HG02798 (cell line): ENCODE measurements at regions not wholly inside any gene's neighbourhood (a gene's known extent, or its start where the extent isn't known, plus 50 kb on each side); places are given as distances from the start of the nearest gene placed in this dataset.
"Not testable (repeated sequence)": the region's sequence is repeated elsewhere in the genome, so short reads cannot be mapped to it uniquely, and the experiment has no call there.

Experiments
- ATAC-seq: cut with Tn5 transposase; IDR thresholded peaks from one replicate; pipeline ENCODE4 v1.9.1; 2021; ENCODE audit warnings: mild to moderate bottlenecking; ENCODE audit not compliant: unreplicated experiment, poor library complexity

- ATAC-seq, result no peak
Observed at GRCh38 chr5:117623042-117623805, 1048.6 kb upstream of the SEMA6A start.

GRCh38 chr5:117621921-117622320, 1047.3 kb upstream of the SEMA6A start:
- ATAC-seq, result no peak

GRCh38 chr5:117615226-117615625, 1040.6 kb upstream of the SEMA6A start:
- ATAC-seq, result no peak

GRCh38 chr5:117614408-117614807, 1039.8 kb upstream of the SEMA6A start:
- ATAC-seq, result no peak

GRCh38 chr5:117604845-117605244, 1030.2 kb upstream of the SEMA6A start:
- no peak for ATAC-seq

GRCh38 chr5:117599811-117600210, 1025.2 kb upstream of the SEMA6A start:
- ATAC-seq, result not testable (repeated sequence)

GRCh38 chr5:117594166-117594565, 1019.5 kb upstream of the SEMA6A start:
- no peak for ATAC-seq

GRCh38 chr5:117590944-117591343, 1016.3 kb upstream of the SEMA6A start:
- peak; percentile 66 for ATAC-seq

GRCh38 chr5:117588611-117589010, 1014.0 kb upstream of the SEMA6A start:
- ATAC-seq, result no peak

- ATAC-seq, result no peak
Observed at GRCh38 chr5:117587111-117587510, 1012.5 kb upstream of the SEMA6A start.

GRCh38 chr5:117568622-117569021, 994.0 kb upstream of the SEMA6A start:
- ATAC-seq, result no peak

- ATAC-seq, result no peak
Observed at GRCh38 chr5:117568126-117568525, 993.5 kb upstream of the SEMA6A start.

- no peak for ATAC-seq
Observed at GRCh38 chr5:117562647-117563046, 988.0 kb upstream of the SEMA6A start.

GRCh38 chr5:117561531-117561930, 986.9 kb upstream of the SEMA6A start:
- ATAC-seq, result no peak

GRCh38 chr5:117559005-117559844, 984.6 kb upstream of the SEMA6A start:
- no peak for ATAC-seq

- no peak for ATAC-seq
Observed at GRCh38 chr5:117551236-117551635, 976.6 kb upstream of the SEMA6A start.

GRCh38 chr5:117547192-117547591, 972.6 kb upstream of the SEMA6A start:
- ATAC-seq, result no peak

- ATAC-seq, result no peak
Observed at GRCh38 chr5:117539692-117540091, 965.1 kb upstream of the SEMA6A start.

GRCh38 chr5:117533792-117534191, 959.2 kb upstream of the SEMA6A start:
- ATAC-seq, result no peak

GRCh38 chr5:117533051-117533670, 958.5 kb upstream of the SEMA6A start:
- not testable (repeated sequence) for ATAC-seq

- no peak for ATAC-seq
Observed at GRCh38 chr5:117519957-117520500, 945.4 kb upstream of the SEMA6A start.
